Endothelial cell of umbilical vein (primary cell): ENCODE measurements at regions not wholly inside any gene's neighbourhood (a gene's known extent, or its start where the extent isn't known, plus 50 kb on each side); places are given as distances from the start of the nearest gene placed in this dataset.

Experiments
- BruUV-seq: library from RNA; stranded (reverse); fragments of 400-500 nt; replicated peaks from 2 replicates; lab custom pipeline; 2021; lab: Mats Ljungman, UMichigan
- CTCF ChIA-PET: fragments of 300-600, 350-600 bp; sonication (Branson Sonifier 250); formaldehyde crosslinking; loops from one replicate; lab custom pipeline; 2021; ENCODE audit warnings: antibody characterized with exemption, inconsistent platforms; lab: Charles Lee
- POLR2A ChIA-PET: fragments of 300-600, 350-600 bp; sonication (Branson Sonifier 250); formaldehyde crosslinking; loops from one replicate; lab custom pipeline; 2021; ENCODE audit warnings: antibody characterized with exemption, inconsistent platforms; lab: Charles Lee
- DNase-seq: peaks from one replicate; pipeline ENCODE4 v3.0.0-alpha.2; 2011; ENCODE audit warnings: low read depth, low spot score
- FAIRE-seq: peaks from 2 replicates; lab custom pipeline; 2011; peaks lifted over from hg19 to GRCh38; lab: Jason Lieb, UNC
- H2AFZ ChIP-seq: 2 replicates; pipeline ENCODE4 v1.6.0; 2012; ENCODE audit warnings: low read depth, low read length, control low read depth, inconsistent platforms
- H3K27ac ChIP-seq: 2 replicates; pipeline ENCODE4 v1.5.1; 2011; ENCODE audit warnings: low read depth, mild to moderate bottlenecking, control low read depth, low read length, moderate library complexity; ENCODE audit not compliant: insufficient read depth
- H3K27me3 ChIP-seq, 2 experiments: 2 replicates each; pipeline versions ENCODE4 v1.6.0 to v1.6.1; 2011; ENCODE audit warnings: low read length in 2 of 2, mixed read lengths in 1 of 2; ENCODE audit not compliant: control insufficient read depth in 2 of 2, insufficient read depth in 2 of 2
- H3K36me3 ChIP-seq, 2 experiments: 2 replicates in 1 of 2; 3 replicates in 1 of 2; pipeline ENCODE4 v1.5.1; 2011; ENCODE audit warnings: low read length in 2 of 2, mild to moderate bottlenecking in 1 of 2, moderate library complexity in 1 of 2; ENCODE audit not compliant: control insufficient read depth in 2 of 2, insufficient read depth in 2 of 2; ENCODE audit errors: extremely low read depth in 1 of 2
- H3K4me1 ChIP-seq: 3 replicates; pipeline ENCODE4 v1.5.1; 2011; ENCODE audit warnings: mild to moderate bottlenecking, low read length; ENCODE audit not compliant: control insufficient read depth, insufficient read depth; ENCODE audit errors: extremely low read depth
- H3K4me2 ChIP-seq: 2 replicates; pipeline ENCODE4 v1.6.1; 2011; ENCODE audit warnings: low read length, control low read depth, mixed read lengths; ENCODE audit not compliant: insufficient read depth
- H3K4me3 ChIP-seq, 3 experiments: fragments of 200-600 bp in 1 of 3; sonication (generic), shearing (Covaris generic) in 1 of 3; replicated peaks in 1 of 3; 2 replicates each; pipeline ENCODE4 v1.5.1; 2011 to 2016; ENCODE audit warnings: control low read depth in 3 of 3, low read length in 3 of 3, mild to moderate bottlenecking in 2 of 3, inconsistent platforms in 1 of 3, low read depth in 1 of 3, moderate library complexity in 1 of 3; ENCODE audit not compliant: insufficient read depth in 1 of 3
- H3K79me2 ChIP-seq: 2 replicates; pipeline ENCODE4 v1.6.0; 2012; ENCODE audit warnings: low read length, inconsistent platforms; ENCODE audit not compliant: control insufficient read depth, insufficient read depth
- H3K9ac ChIP-seq: replicated peaks from 2 replicates; pipeline ENCODE3; 2011; ENCODE audit warnings: low read length, control low read depth; ENCODE audit not compliant: insufficient read depth; ENCODE audit errors: extremely low read depth
- H3K9me1 ChIP-seq: replicated peaks from 3 replicates; pipeline ENCODE4 v1.6.0; 2011; ENCODE audit warnings: mild to moderate bottlenecking, low read length; ENCODE audit not compliant: control insufficient read depth, insufficient read depth; ENCODE audit errors: extremely low read depth
- H3K9me3 ChIP-seq: replicated peaks from 2 replicates; pipeline ENCODE4 v1.5.1; 2012; ENCODE audit warnings: low read length, inconsistent platforms; ENCODE audit not compliant: control insufficient read depth, insufficient read depth
- H4K20me1 ChIP-seq: replicated peaks from 2 replicates; pipeline ENCODE3; 2011; ENCODE audit warnings: mild to moderate bottlenecking, low read length; ENCODE audit not compliant: control insufficient read depth, insufficient read depth; ENCODE audit errors: extremely low read depth
- EZH2 ChIP-seq: IDR thresholded peaks from 2 replicates; pipeline ENCODE4 v1.6.1; 2012; ENCODE audit warnings: borderline replicate concordance, low read depth, mild to moderate bottlenecking, moderate library complexity, low read length, inconsistent platforms; ENCODE audit not compliant: severe bottlenecking
- FOS ChIP-seq: IDR thresholded peaks from 2 replicates; pipeline ENCODE4 v1.6.1; 2011; ENCODE audit warnings: mild to moderate bottlenecking, low read length, moderate library complexity, borderline replicate concordance; ENCODE audit not compliant: insufficient read depth
- JUN ChIP-seq: IDR thresholded peaks from 2 replicates; pipeline ENCODE4 v1.6.1; 2011; ENCODE audit warnings: borderline replicate concordance, low read depth; ENCODE audit not compliant: insufficient read length, insufficient read depth
- MYC ChIP-seq: IDR thresholded peaks from one replicate; pipeline ENCODE4 v1.6.1; 2011; ENCODE audit warnings: mild to moderate bottlenecking, low read depth, low read length
- POLR2A ChIP-seq: IDR thresholded peaks from 2 replicates; pipeline ENCODE4 v1.6.1; 2012; ENCODE audit warnings: low read depth, mild to moderate bottlenecking, control low read depth, low read length
- POLR2AphosphoS5 ChIP-seq: IDR thresholded peaks from 2 replicates; pipeline ENCODE4 v1.6.1; 2012; ENCODE audit warnings: low read depth, mild to moderate bottlenecking, control low read depth, low read length, moderate library complexity; ENCODE audit not compliant: insufficient read depth
- dilution Hi-C: fragments of 300-500 bp; cut with MboI; formaldehyde crosslinking; loops from one replicate; pipeline ENCODE4 v1.15.0; 2019; ENCODE audit warnings: low sequenced_read_pairs; ENCODE audit not compliant: extremely low pct_ligation_motif_present
- intact Hi-C: fragments of 100-400 bp; cut with micrococcal nuclease; formaldehyde crosslinking; loops from one replicate; pipeline ENCODE4 v1.10.0; 2022
- TF ChIP-seq, protein P1 (sequence below), 2 donors: IDR thresholded peaks; 1 replicate in 1 of 2; 2 replicates in 1 of 2; pipeline ENCODE4 v1.5.1; 2011; ENCODE audit warnings: low read length in 2 of 2, mild to moderate bottlenecking in 2 of 2, moderate library complexity in 2 of 2, control low read depth in 1 of 2, inconsistent platforms in 1 of 2, low read depth in 1 of 2; ENCODE audit not compliant: insufficient read depth in 1 of 2; ENCODE audit errors: extremely low read depth in 1 of 2
- TF ChIP-seq, protein P2 (sequence below): IDR thresholded peaks from 2 replicates; pipeline ENCODE4 v1.6.1; 2011; ENCODE audit not compliant: insufficient read depth, insufficient read length

DNA sequence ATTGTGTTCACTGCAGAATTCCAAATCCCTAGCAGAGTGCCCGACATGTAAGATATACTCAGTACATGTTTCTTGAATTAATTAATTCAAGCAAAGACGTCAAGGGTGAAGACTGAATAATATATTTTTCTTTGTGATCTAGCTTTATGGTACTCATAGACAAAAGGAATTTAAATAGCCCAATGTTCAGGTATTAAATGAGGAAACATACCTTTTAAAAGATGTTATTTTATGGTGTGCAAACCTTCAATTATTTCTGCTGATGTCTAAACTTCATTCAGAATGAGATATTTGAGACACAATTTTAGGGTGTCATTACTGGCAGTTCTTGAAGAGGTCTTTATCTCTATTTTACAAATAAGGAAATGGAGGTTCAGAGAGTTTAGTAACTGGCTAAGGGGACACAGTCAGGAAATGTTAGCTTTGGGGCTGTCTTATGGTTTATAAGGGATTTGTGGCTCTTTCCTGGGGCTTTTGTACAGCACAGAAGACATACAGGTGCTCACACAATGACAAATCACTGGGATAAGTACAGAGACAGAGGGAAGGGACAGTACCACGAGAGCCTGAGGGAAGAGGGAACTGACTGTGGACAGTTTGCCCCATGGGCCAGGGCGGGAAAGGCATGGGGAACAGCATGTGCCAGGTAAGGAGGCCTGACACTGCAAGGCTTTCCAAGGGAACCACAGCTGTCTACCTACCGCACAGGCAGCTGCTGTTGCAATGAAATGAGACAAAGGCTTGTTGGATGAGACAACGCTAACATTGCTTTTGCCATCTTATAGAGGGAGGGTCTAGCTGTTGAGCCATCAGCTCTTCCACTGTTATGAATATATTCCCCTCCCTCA is 155.3 kb downstream of the DDX1 start:
- Histone ChIP-seq H3K4me1 (peaks cover 16% of the 10 kb centered on the region), H3K4me3 (no peak overlapping the region), H3K36me3 (no peaks in the 10 kb centered on the region), H2AFZ (no peak overlapping the region), H3K9ac (no peak overlapping the region), H3K27me3 (peaks cover 0 to 2% of the 10 kb centered on the region in 2 experiments), H3K4me2 (no peak overlapping the region), H3K27ac (no peak overlapping the region), H3K9me3 (no peaks in the 10 kb centered on the region), H3K79me2 (no peaks in the 10 kb centered on the region), H3K9me1 (no peaks in the 10 kb centered on the region), H4K20me1 (no peaks in the 10 kb centered on the region)
- ChIA-PET CTCF (interaction anchor here (0.8 to 1.0 kb wide), 4 partner anchors 13 to 193 kb away, joined by 3 read pairs; no protein-coding TSS in a partner anchor), POLR2A (no interaction called here)
- BruUV-seq, result no TSS peak
- FAIRE-seq, result no peak
- no peak for DNase-seq
- intact Hi-C loops (no loop called here), dilution Hi-C loops (no loop called here)
- TF ChIP-seq FOS (no peak), POLR2A (no peak), MYC (no peak), EZH2 (no peak), POLR2AphosphoS5 (no peak), JUN (no peak)
- TF ChIP-seq, protein P1, sequence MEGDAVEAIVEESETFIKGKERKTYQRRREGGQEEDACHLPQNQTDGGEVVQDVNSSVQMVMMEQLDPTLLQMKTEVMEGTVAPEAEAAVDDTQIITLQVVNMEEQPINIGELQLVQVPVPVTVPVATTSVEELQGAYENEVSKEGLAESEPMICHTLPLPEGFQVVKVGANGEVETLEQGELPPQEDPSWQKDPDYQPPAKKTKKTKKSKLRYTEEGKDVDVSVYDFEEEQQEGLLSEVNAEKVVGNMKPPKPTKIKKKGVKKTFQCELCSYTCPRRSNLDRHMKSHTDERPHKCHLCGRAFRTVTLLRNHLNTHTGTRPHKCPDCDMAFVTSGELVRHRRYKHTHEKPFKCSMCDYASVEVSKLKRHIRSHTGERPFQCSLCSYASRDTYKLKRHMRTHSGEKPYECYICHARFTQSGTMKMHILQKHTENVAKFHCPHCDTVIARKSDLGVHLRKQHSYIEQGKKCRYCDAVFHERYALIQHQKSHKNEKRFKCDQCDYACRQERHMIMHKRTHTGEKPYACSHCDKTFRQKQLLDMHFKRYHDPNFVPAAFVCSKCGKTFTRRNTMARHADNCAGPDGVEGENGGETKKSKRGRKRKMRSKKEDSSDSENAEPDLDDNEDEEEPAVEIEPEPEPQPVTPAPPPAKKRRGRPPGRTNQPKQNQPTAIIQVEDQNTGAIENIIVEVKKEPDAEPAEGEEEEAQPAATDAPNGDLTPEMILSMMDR (IDR thresholded peaks at IDR 0.05; ENCODE audit: extremely low read depth in 1 of 2, insufficient read depth in 1 of 2, low read depth in 1 of 2, low read length in 2 of 2), result no peak
- TF ChIP-seq, protein P2, sequence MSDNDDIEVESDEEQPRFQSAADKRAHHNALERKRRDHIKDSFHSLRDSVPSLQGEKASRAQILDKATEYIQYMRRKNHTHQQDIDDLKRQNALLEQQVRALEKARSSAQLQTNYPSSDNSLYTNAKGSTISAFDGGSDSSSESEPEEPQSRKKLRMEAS, result no peak
